NCI-H2107 treated with DMSO at 0.1 percent for 48 hours (cell line): ENCODE measurements at regions not wholly inside any gene's neighbourhood (a gene's known extent, or its start where the extent isn't known, plus 50 kb on each side); places are given as distances from the start of the nearest gene placed in this dataset.

Source experiments
- DNase-seq: peaks from one replicate; lab custom pipeline; 2025; ENCODE audit not compliant: unreplicated experiment; lab: John Stamatoyannopoulos, UW

DNA sequence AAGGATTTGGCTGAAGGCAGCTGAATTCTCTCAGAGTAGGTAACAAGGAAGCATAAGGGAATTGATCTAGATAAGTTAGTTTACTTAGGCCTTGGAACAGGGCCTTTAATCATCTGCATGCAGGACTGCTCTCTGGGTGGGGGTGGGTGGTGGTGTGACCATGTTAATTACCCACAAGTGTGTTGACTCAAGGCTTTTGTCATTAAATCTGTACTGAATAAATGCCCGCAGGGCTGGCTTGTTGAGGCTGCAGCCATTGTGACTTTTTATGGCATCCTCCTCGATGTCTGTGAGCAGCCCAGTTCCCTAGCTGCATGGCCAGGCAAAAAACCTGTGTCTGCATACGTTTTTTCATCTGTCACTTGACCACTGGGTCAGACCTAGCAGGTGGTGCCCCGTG, 63.5 kb upstream of the ASCC3 start:
- DNase-seq, result no peak

DNA sequence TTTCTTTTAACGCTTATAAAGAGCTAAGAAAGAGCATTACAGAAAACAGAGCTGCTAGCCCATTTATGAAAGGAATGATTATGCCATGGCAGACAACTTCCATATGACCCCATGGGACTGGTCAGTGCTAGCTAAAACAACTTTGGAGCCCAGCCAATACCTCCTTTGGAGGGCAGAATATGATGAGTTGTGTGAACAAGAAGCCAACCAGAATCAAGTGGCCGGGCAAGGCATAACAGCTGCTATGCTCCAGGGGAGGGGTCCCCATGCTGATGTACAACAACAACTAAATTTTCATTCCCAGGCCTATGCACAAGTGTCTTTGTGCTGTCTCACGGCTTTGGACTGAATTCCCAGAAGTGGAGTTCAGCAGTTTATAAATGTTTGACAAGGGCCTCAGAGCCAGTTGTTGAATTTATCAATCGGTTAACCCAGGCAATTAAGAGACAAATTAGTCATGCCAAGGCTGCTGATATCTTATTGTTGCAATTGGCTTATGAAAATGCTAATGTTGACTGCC, 65.0 kb upstream of the ASCC3 start:
- no peak for DNase-seq

DNA sequence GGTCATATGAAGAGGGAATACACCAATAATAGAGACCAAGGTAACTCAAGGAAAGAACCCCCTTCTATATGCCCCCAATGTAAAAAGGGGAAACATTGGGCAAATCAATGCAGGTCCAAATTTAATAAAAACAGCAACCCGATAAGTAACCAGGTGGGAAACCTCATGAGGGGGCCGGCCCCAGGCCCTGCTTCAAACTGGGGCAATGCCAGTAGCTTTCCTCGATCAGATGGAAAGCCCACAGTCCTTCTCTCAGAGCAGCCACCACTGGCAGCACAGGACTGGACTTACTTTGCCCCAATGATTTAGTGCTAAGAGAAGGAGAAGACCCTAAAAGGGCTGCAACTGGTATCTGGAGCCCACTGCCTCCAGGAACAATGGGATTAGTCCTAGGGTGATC, 65.6 kb upstream of the ASCC3 start:
- DNase-seq, result no peak

DNA sequence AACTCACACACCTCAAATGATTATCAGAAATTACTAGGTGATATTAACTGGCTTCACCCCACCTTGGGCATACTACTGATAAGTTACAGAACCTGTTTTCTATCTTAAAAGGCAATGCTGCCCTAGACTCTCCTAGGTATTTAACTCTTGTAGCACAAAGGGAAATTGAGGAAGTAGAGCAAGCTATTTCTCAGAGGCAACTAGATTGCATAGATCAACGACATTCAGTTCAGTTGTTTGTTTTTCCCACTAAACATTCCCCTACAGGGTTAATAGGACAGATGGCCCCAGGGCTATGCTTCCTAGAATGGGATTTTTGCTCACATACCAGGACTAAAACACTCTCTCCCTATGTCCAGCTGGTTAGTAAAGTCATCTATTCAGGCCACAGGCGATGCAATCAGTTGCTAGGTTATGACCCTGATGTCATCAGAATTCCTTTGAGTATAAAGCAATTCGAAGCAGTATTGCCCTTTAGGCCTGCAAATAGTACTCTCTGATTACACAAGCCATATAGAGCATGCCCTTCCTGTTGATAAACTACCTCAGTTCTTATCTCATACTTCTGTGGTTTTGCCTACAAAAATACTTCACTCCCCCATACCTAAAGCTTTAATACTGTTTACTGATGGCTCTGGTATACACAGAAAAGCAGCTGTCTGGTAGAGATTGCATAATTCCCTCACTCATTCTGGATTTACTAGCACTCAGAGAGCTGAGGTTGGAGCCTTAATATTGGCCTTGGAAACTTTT, 67.4 kb upstream of the ASCC3 start:
- no peak for DNase-seq

DNA sequence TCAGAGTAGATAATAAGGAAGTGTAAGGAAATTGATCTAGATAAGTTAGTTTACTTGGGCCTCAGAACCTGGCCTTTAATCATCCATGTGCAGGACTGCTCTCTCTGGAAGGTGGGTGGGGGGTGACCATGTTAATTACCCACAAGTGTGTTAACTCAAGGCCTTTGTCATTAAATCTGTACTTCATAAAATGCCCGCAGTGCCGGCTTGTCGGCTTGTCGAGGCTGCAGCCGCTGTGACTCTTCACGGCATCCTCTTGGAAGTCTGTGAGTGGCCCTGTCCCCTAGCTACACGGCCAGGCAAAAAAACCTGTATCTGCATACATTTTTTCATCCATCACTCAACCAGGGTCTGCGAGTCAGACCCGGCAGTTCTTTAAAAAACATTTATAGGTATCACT, 70.9 kb upstream of the ASCC3 start:
- DNase-seq, result no peak

DNA sequence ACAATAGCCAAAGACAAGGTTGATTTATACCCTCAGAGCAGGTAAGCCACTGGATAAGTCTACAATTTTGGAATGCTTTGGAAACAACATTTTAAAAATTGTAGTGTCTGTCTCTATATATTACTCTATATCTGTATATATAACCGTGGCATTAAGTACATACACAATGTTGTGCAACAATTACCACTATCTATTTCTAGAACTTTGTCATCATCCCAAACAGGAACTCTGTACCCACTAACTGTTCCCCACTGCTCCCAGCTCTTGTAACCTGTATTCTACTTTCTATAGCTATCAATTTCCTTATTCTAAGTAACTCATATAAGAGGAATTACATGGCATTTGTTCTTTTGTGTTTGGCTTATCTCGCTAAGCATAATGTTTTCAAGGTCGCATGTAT, 78.2 kb upstream of the ASCC3 start:
- DNase-seq, result no peak

- no peak for DNase-seq
Measured at GRCh38 chr6:100962466-100962865, 81.3 kb upstream of the ASCC3 start.

DNA sequence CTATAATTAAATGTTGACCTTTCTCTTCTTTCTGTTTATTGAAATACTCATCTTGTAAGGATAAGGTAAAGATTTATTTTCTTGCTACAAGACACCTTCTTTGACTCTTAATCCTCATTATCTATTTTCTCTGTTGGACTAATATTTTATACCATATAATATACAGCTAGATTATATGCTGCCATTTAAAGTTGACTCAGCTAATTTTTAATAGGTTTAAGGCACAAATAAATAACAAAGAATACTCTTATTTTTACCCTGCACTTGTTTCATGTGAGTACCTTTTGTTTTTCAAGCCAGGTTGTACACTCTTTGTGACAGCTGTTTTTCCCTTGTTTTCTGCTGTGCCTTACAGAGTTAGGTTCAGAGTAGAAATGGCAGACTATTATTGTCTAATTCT, 83.9 kb upstream of the ASCC3 start:
- DNase-seq, result no peak

- no peak for DNase-seq
Measured at GRCh38 chr6:100968949-100969348, 87.8 kb upstream of the ASCC3 start.

DNA sequence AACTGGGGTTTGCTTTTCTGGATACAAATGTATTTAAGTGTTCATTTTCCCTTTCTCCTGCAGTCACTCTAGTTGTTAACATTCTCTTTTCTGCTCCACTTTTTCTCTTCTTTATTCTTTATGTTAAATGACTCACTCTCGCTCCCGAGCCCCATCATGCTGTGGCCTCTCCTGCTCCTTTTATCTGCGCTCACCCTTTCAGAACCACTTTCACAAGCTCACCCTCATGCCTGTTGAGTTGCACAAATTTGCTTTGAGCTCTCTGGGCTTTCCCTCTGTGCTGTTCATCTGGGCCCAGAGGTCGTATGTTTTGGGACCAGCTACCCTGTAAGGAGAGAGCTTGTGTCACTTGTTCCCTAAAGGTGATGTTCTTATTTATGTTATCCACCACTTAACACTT, 98.1 kb upstream of the ASCC3 start:
- no peak for DNase-seq

- DNase-seq, result no peak
Measured at GRCh38 chr6:100980949-100981348, 99.8 kb upstream of the ASCC3 start.

DNA sequence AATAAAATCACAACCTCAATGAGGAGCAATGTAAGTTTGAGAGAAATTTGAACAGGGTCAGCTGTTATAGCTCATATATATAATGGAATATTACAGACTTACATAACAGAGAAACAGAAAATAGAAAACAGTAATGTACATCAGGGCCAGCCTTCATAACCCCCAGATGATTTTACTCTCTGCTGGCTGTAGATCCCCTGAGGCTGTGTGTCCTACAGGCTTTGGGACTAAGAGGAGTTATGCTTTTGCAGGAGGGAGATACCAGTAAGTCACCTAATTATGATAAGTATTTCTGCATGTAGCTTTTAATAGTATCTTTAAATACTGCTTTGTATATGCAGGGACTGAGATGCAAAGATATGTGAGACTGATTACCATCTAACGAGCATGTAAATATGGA, 105.8 kb upstream of the ASCC3 start:
- no peak for DNase-seq

GRCh38 chr6:100987556-100987955, 106.4 kb upstream of the ASCC3 start:
- DNase-seq, result no peak

GRCh38 chr6:100988391-100988984, 107.4 kb upstream of the ASCC3 start:
- no peak for DNase-seq

GRCh38 chr6:100990070-100990469, 108.9 kb upstream of the ASCC3 start:
- no peak for DNase-seq

DNA sequence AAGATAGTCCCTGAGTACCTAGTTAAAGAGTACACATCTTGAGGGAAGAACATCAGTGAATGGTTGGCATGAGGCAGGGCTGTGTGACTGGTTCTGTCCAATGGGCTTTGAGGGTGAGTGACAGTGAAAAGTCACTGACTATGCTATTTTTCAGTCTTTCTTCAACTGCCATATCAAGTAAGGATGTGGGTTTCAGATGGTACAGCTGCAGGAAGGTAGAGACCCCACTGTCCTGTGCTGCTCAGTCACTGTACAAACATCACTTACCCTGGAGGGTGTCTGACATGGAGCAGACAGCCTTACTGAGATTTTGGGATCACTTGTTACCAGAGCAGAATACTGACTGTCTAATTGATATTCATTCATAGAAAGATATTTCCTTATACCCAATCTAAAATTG, 115.3 kb upstream of the ASCC3 start:
- no peak for DNase-seq

GRCh38 chr6:100998111-100998510, 117.0 kb upstream of the ASCC3 start:
- DNase-seq, result no peak

- DNase-seq, result no peak
Measured at GRCh38 chr6:100999034-100999597, 118.0 kb upstream of the ASCC3 start.

- peak; percentile 51 for DNase-seq
Measured at GRCh38 chr6:101000341-101000740, 119.2 kb upstream of the ASCC3 start.

DNA sequence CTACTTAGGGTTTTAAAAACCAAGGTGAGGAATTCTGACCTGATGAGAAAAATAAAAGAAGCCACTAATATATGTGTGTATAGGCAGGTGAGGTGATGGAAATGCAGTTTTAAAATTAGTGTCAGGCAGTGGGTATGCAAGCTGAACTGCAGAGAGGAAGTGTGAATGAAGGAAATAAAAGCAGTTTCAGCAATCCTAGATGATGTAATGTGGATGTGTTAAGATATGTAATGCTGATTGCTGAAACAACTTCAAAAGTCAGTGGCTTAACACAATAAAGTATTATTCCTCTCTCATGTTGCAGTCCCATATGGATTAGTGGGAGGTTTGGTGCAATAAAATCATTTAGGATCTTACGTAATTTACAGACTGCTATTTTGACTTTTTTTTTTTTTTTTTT, 119.9 kb upstream of the ASCC3 start:
- DNase-seq, result no peak

GRCh38 chr6:101001607-101002006, 120.5 kb upstream of the ASCC3 start:
- DNase-seq, result no peak

GRCh38 chr6:101003075-101003474, 121.9 kb upstream of the ASCC3 start:
- no peak for DNase-seq
